Gastrocnemius medialis (tissue), 4 donors: ENCODE measurements at regions not wholly inside any gene's neighbourhood (a gene's known extent, or its start where the extent isn't known, plus 50 kb on each side); places are given as distances from the start of the nearest gene placed in this dataset.
"Not testable (repeated sequence)": the region's sequence is repeated elsewhere in the genome, so short reads cannot be mapped to it uniquely, and the experiment has no call there.

ENCODE experiments used
- ATAC-seq, 2 donors: fragments of 150-250 bp; one replicate each; pipeline ENCODE4 v1.9.1; 2016
- DNase-seq, 2 donors: peaks; one replicate each; pipeline ENCODE4 v3.0.0-alpha.2; 2019
- H3K27ac ChIP-seq, 4 donors: fragments of 200-600 bp; sonication (generic); 1 replicate in 1 of 4; 2 replicates in 3 of 4; pipeline ENCODE4 v1.5.1; 2016 to 2018; ENCODE audit warnings: mild to moderate bottlenecking in 2 of 4, moderate library complexity in 1 of 4
- H3K27me3 ChIP-seq, 3 donors: fragments of 200-600 bp; sonication (generic) in 2 of 3; 1 replicate in 1 of 3; 2 replicates in 2 of 3; pipeline versions ENCODE4 v1.5.1 to v1.6.0; 2016 to 2019; ENCODE audit warnings: mild to moderate bottlenecking in 1 of 3, moderate library complexity in 1 of 3
- H3K36me3 ChIP-seq, 2 donors: fragments of 200-600 bp; sonication (generic) in 1 of 2; one replicate each; pipeline ENCODE4 v1.5.1; 2017 to 2018
- H3K4me1 ChIP-seq, 2 donors: fragments of 200-600 bp; sonication (generic) in 1 of 2; one replicate each; pipeline ENCODE4 v1.5.1; 2016 to 2017; ENCODE audit warnings: mild to moderate bottlenecking in 2 of 2
- H3K4me3 ChIP-seq, 4 donors: fragments of 200-600 bp; sonication (generic) in 3 of 4; 1 replicate in 1 of 4; 2 replicates in 3 of 4; pipeline ENCODE4 v1.5.1; 2016 to 2019; ENCODE audit warnings: mild to moderate bottlenecking in 2 of 4
- H3K9me3 ChIP-seq, 3 donors: fragments of 200-600 bp; sonication (generic) in 2 of 3; 1 replicate in 1 of 3; 2 replicates in 2 of 3; pipeline ENCODE4 v1.5.1; 2016 to 2019
- CTCF ChIP-seq, 5 experiments: fragments of 450-650 bp in 3 of 5; fragments of 200-600 bp in 2 of 5; sonication (generic) in 2 of 5; IDR thresholded peaks in 4 of 5; conservative IDR thresholded peaks in 1 of 5; 1 replicate in 4 of 5; 2 replicates in 1 of 5; pipeline ENCODE4 v1.5.1; 2016 to 2019; ENCODE audit warnings: antibody characterized with exemption in 5 of 5, mild to moderate bottlenecking in 3 of 5, moderate library complexity in 3 of 5
- POLR2A ChIP-seq, 2 donors: fragments of 450-650 bp; IDR thresholded peaks; one replicate each; pipeline ENCODE4 v1.6.1; 2017; ENCODE audit warnings: antibody characterized with exemption in 2 of 2, mild to moderate bottlenecking in 2 of 2, moderate library complexity in 2 of 2
- in situ Hi-C, 4 donors: fragments of 200-750 bp; cut with MboI; loops; one replicate each; pipeline versions ENCODE4 v1.15.0 to v1.8.0; 2017; ENCODE audit warnings: low sequenced_read_pairs in 4 of 4
- intact Hi-C: fragments of 100-400 bp; cut with DNase I; formaldehyde crosslinking; loops from one replicate; pipeline ENCODE4 v1.15.1; 2023; ENCODE audit warnings: low total_unique reads

GRCh38 chr14:105989566-105990302 lies 463.4 kb downstream of the TMEM121 start:
- no peak for ATAC-seq
- H3K4me3 ChIP-seq: no peak overlapping the region
- TF ChIP-seq POLR2A (IDR thresholded peaks at IDR 0.05) (no peak), CTCF (IDR thresholded peaks at IDR 0.05 in 4 of 5, conservative IDR thresholded peaks at IDR 0.05 in 1 of 5) (no peak)

GRCh38 chr14:105991677-105992076 lies 465.3 kb downstream of the TMEM121 start:
- in situ Hi-C loops, H3K4me3 ChIP-seq, DNase-seq, ATAC-seq, H3K4me1 ChIP-seq, intact Hi-C loops, H3K27me3 ChIP-seq, H3K27ac ChIP-seq, H3K9me3 ChIP-seq, H3K36me3 ChIP-seq: not testable (repeated sequence)

More at GRCh38 chr14:105989566-105990302, 463.4 kb downstream of the TMEM121 start:
- H3K9me3 ChIP-seq: no peaks in the 10 kb centered on the region
- intact Hi-C loops (no loop called here), in situ Hi-C loops (no loop called here)
- H3K27ac ChIP-seq: no peak overlapping the region
- no peak for DNase-seq
- no peaks in the 10 kb centered on the region for H3K27me3 ChIP-seq
- no peaks in the 10 kb centered on the region for H3K36me3 ChIP-seq
- no peaks in the 10 kb centered on the region for H3K4me1 ChIP-seq

- Histone ChIP-seq H3K4me3 (no peak overlapping the region), H3K4me1 (no peaks in the 10 kb centered on the region), H3K9me3 (no peaks in the 10 kb centered on the region), H3K27ac (no peak overlapping the region), H3K27me3 (no peaks in the 10 kb centered on the region), H3K36me3 (no peaks in the 10 kb centered on the region)
- DNase-seq (no peak), ATAC-seq (no peak)
- in situ Hi-C loops (no loop called here), intact Hi-C loops (no loop called here)
- TF ChIP-seq CTCF (IDR thresholded peaks at IDR 0.05 in 4 of 5, conservative IDR thresholded peaks at IDR 0.05 in 1 of 5) (no peak), POLR2A (IDR thresholded peaks at IDR 0.05) (no peak)
These were observed 467.4 kb downstream of the TMEM121 start for GRCh38 chr14:105993814-105994213.

- H3K4me1 ChIP-seq, H3K4me3 ChIP-seq, H3K27ac ChIP-seq, H3K36me3 ChIP-seq, intact Hi-C loops, H3K9me3 ChIP-seq, H3K27me3 ChIP-seq, DNase-seq, ATAC-seq, in situ Hi-C loops: not testable (repeated sequence)
These were observed 468.8 kb downstream of the TMEM121 start for GRCh38 chr14:105995011-105995710.

GRCh38 chr14:105998597-105998996 lies 472.2 kb downstream of the TMEM121 start:
- H3K4me3 ChIP-seq, in situ Hi-C loops, intact Hi-C loops, H3K27ac ChIP-seq, DNase-seq, H3K4me1 ChIP-seq, ATAC-seq, H3K9me3 ChIP-seq, H3K27me3 ChIP-seq, H3K36me3 ChIP-seq: not testable (repeated sequence)

- Histone ChIP-seq H3K4me3 (no peak overlapping the region), H3K27ac (no peak overlapping the region), H3K27me3 (no peaks in the 10 kb centered on the region), H3K9me3 (no peaks in the 10 kb centered on the region), H3K36me3 (no peaks in the 10 kb centered on the region), H3K4me1 (no peaks in the 10 kb centered on the region)
- DNase-seq (no peak), ATAC-seq (no peak)
- intact Hi-C loops: no loop called here
- TF ChIP-seq POLR2A (IDR thresholded peaks at IDR 0.05): no peak
- TF ChIP-seq CTCF (IDR thresholded peaks at IDR 0.05 in 4 of 5, conservative IDR thresholded peaks at IDR 0.05 in 1 of 5): peak in 2 of 5 experiments; percentile 21 to 50
- in situ Hi-C loops: no loop called here
These were observed 473.1 kb downstream of the TMEM121 start for GRCh38 chr14:105999361-106000028.

GRCh38 chr14:106000029-106000511 lies 473.7 kb downstream of the TMEM121 start:
- H3K27me3 ChIP-seq, H3K4me1 ChIP-seq, ATAC-seq, H3K9me3 ChIP-seq, in situ Hi-C loops, intact Hi-C loops, H3K4me3 ChIP-seq, H3K27ac ChIP-seq, DNase-seq, H3K36me3 ChIP-seq: not testable (repeated sequence)

- intact Hi-C loops, H3K9me3 ChIP-seq, H3K4me3 ChIP-seq, ATAC-seq, DNase-seq, H3K36me3 ChIP-seq, H3K27me3 ChIP-seq, H3K4me1 ChIP-seq, in situ Hi-C loops, H3K27ac ChIP-seq: not testable (repeated sequence)
These were observed 474.9 kb downstream of the TMEM121 start for GRCh38 chr14:106001277-106001676.
